ENCODE measurements at regions not wholly inside any gene's neighbourhood (a gene's known extent, or its start where the extent isn't known, plus 50 kb on each side); places are given as distances from the start of the nearest gene placed in this dataset.

- Histone ChIP-seq H3K23me2 (ENCODE audit: insufficient read length, low read depth, low read length, poor library complexity, severe bottlenecking) (no peaks in the 10 kb centered on the region), H2BK15ac (ENCODE audit: low read depth, low read length) (no peak overlapping the region), H4K91ac (ENCODE audit: insufficient read length, low read depth, low read length) (no peak overlapping the region), H2BK120ac (ENCODE audit: low read depth, low read length, poor library complexity, severe bottlenecking) (no peak overlapping the region), H3K4me1 (ENCODE audit: insufficient read depth, low read length) (no peaks in the 10 kb centered on the region), H2BK5ac (ENCODE audit: insufficient read length, low read length) (no peak overlapping the region), H3T11ph (ENCODE audit: low read length) (no peak overlapping the region), H3K18ac (ENCODE audit: insufficient read length, low read depth, low read length) (no peak overlapping the region), H2BK20ac (ENCODE audit: low read depth, low read length, poor library complexity, severe bottlenecking) (no peak overlapping the region), H3K9ac (ENCODE audit: extremely low read depth, insufficient read length, low read length) (no peak overlapping the region), H3K79me1 (ENCODE audit: insufficient read depth, low read depth, low read length, poor library complexity, severe bottlenecking) (no peaks in the 10 kb centered on the region), H2AK5ac (ENCODE audit: insufficient read length, low read length) (no peak overlapping the region), H3K4ac (ENCODE audit: low read depth, low read length) (no peak overlapping the region), H3K27ac (ENCODE audit: insufficient read length, low read depth, low read length) (no peak overlapping the region), H3K27me3 (ENCODE audit: insufficient read depth, low read length) (no peaks in the 10 kb centered on the region), H3K56ac (ENCODE audit: insufficient read length, low read depth, low read length) (no peak overlapping the region), H2AFZ (ENCODE audit: low read length) (no peak overlapping the region), H4K8ac (replicated peaks; ENCODE audit: insufficient read length, low read depth, low read length) (no peak overlapping the region), H4K20me1 (ENCODE audit: control insufficient read depth, insufficient read depth, insufficient read length) (no peaks in the 10 kb centered on the region), H3K23ac (ENCODE audit: insufficient read length, low read depth, low read length) (no peak overlapping the region), H3K4me2 (ENCODE audit: insufficient read depth, insufficient read length, low read length) (no peak overlapping the region), H2BK12ac (ENCODE audit: insufficient read length, low read depth, low read length) (no peak overlapping the region), H4K5ac (ENCODE audit: insufficient read length, low read depth, low read length) (no peak overlapping the region), H3K14ac (ENCODE audit: insufficient read depth, low read length) (no peak overlapping the region), H3K9me3 (ENCODE audit: control insufficient read depth, low read depth, low read length) (peaks cover 7% of the 10 kb centered on the region), H3K79me2 (ENCODE audit: insufficient read depth, low read length) (no peaks in the 10 kb centered on the region)
- DNase-seq, result no peak
- no CpG with 5 or more reads among the region's 2 CpGs for WGBS (ENCODE audit: extremely low coverage, insufficient read length, low lambda C conversion rate)
- no peak overlapping the region for H3K4me3 Mint-ChIP-seq
- peak; percentile 45; the same call in 2 of the 3 replicates for TF ChIP-seq CTCF (conservative IDR thresholded peaks at IDR 0.05)
- peaks cover 25 to 31% of the 10 kb centered on the region in 2 experiments for H3K9me3 Mint-ChIP-seq
- H3K27me3 Mint-ChIP-seq (ENCODE audit: low read depth), result no peaks in the 10 kb centered on the region; the same call in 1 of the 2 replicates
- no peak overlapping the region; a peak in 1 of 7 replicates for H3K27ac Mint-ChIP-seq
- peaks cover 18 to 25% (median 21%) of the 10 kb centered on the region in 3 experiments for H3K36me3 Mint-ChIP-seq (ENCODE audit: insufficient read depth in 1 of 3, low read depth in 3 of 3)
- H3K4me1 Mint-ChIP-seq, result peaks cover 2 to 8% of the 10 kb centered on the region in 2 experiments
Measured at GRCh38 chr3:190249414-190249813, 72.8 kb downstream of the CLDN1 start.

Measured in H9 (cell line).